Suprapubic skin (tissue), 4 donors: ENCODE measurements at regions not wholly inside any gene's neighbourhood (a gene's known extent, or its start where the extent isn't known, plus 50 kb on each side); places are given as distances from the start of the nearest gene placed in this dataset.

Experiments
- EP300 ChIP-seq: sonication (generic); formaldehyde crosslinking; IDR thresholded peaks from one replicate; pipeline ENCODE4 v1.6.1; 2017; ENCODE audit warnings: antibody characterized with exemption
- POLR2A ChIP-seq, 2 donors: fragments of 450-650 bp; IDR thresholded peaks; one replicate each; pipeline ENCODE4 v1.6.1; 2017; ENCODE audit warnings: antibody characterized with exemption in 2 of 2, mild to moderate bottlenecking in 2 of 2, moderate library complexity in 2 of 2
- POLR2AphosphoS5 ChIP-seq, 3 donors: sonication (generic); formaldehyde crosslinking; IDR thresholded peaks; one replicate each; pipeline ENCODE4 v1.6.1; 2017; ENCODE audit warnings: antibody characterized with exemption in 3 of 3
- TF ChIP-seq, protein P1 (sequence below), 2 donors: fragments of 200-600 bp in 1 of 2; fragments of 450-650 bp in 1 of 2; sonication (generic) in 1 of 2; IDR thresholded peaks; one replicate each; pipeline ENCODE4 v1.5.1; 2016 to 2019; ENCODE audit warnings: antibody characterized with exemption in 2 of 2, mild to moderate bottlenecking in 1 of 2, moderate library complexity in 1 of 2

GRCh38 chr9:79334001-79334400, 237.8 kb upstream of the TLE4 start:
- no peak for TF ChIP-seq POLR2AphosphoS5 (IDR thresholded peaks at IDR 0.05)
- TF ChIP-seq POLR2A (IDR thresholded peaks at IDR 0.05): no peak
- TF ChIP-seq, protein P1, sequence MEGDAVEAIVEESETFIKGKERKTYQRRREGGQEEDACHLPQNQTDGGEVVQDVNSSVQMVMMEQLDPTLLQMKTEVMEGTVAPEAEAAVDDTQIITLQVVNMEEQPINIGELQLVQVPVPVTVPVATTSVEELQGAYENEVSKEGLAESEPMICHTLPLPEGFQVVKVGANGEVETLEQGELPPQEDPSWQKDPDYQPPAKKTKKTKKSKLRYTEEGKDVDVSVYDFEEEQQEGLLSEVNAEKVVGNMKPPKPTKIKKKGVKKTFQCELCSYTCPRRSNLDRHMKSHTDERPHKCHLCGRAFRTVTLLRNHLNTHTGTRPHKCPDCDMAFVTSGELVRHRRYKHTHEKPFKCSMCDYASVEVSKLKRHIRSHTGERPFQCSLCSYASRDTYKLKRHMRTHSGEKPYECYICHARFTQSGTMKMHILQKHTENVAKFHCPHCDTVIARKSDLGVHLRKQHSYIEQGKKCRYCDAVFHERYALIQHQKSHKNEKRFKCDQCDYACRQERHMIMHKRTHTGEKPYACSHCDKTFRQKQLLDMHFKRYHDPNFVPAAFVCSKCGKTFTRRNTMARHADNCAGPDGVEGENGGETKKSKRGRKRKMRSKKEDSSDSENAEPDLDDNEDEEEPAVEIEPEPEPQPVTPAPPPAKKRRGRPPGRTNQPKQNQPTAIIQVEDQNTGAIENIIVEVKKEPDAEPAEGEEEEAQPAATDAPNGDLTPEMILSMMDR (IDR thresholded peaks at IDR 0.05): no peak
- no peak for TF ChIP-seq EP300
